ENCODE measurements at regions not wholly inside any gene's neighbourhood (a gene's known extent, or its start where the extent isn't known, plus 50 kb on each side); places are given as distances from the start of the nearest gene placed in this dataset.

GRCh38 chr18:62454527-62454926, 68.3 kb upstream of the ZCCHC2 start:
- peaks cover 15% of the 10 kb centered on the region for H3K4me1 Mint-ChIP-seq (ENCODE audit: low read depth)
- H3K9me3 Mint-ChIP-seq (ENCODE audit: low read depth), result no peaks in the 10 kb centered on the region
- H3K27ac Mint-ChIP-seq, result no peak overlapping the region
- H3K27me3 Mint-ChIP-seq, result no peaks in the 10 kb centered on the region
- TF ChIP-seq CTCF (IDR thresholded peaks at IDR 0.05; ENCODE audit: unreplicated experiment), result no peak
- H3K4me3 Mint-ChIP-seq (ENCODE audit: low read depth), result no peak overlapping the region
- no peak for DNase-seq (ENCODE audit: low spot score, unreplicated experiment)
- no peaks in the 10 kb centered on the region for H3K36me3 Mint-ChIP-seq (ENCODE audit: insufficient read depth)

GRCh38 chr18:62455222-62455621, 67.6 kb upstream of the ZCCHC2 start:
- no peak for TF ChIP-seq CTCF (IDR thresholded peaks at IDR 0.05; ENCODE audit: unreplicated experiment)

GRCh38 chr18:62457877-62458276, 64.9 kb upstream of the ZCCHC2 start:
- no peak for TF ChIP-seq CTCF (IDR thresholded peaks at IDR 0.05; ENCODE audit: unreplicated experiment)
- Mint-ChIP-seq H3K4me1 (ENCODE audit: low read depth) (peaks cover 6% of the 10 kb centered on the region), H3K27me3 (no peaks in the 10 kb centered on the region), H3K27ac (no peak overlapping the region), H3K4me3 (ENCODE audit: low read depth) (no peak overlapping the region), H3K9me3 (ENCODE audit: low read depth) (no peaks in the 10 kb centered on the region), H3K36me3 (ENCODE audit: insufficient read depth) (no peaks in the 10 kb centered on the region)
- no peak for DNase-seq (ENCODE audit: low spot score, unreplicated experiment)

More at GRCh38 chr18:62455222-62455621, 67.6 kb upstream of the ZCCHC2 start:
- Mint-ChIP-seq H3K27ac (no peak overlapping the region), H3K9me3 (ENCODE audit: low read depth) (no peaks in the 10 kb centered on the region), H3K4me1 (ENCODE audit: low read depth) (peaks cover 11% of the 10 kb centered on the region), H3K4me3 (ENCODE audit: low read depth) (no peak overlapping the region), H3K36me3 (ENCODE audit: insufficient read depth) (no peaks in the 10 kb centered on the region), H3K27me3 (no peaks in the 10 kb centered on the region)
- DNase-seq (ENCODE audit: low spot score, unreplicated experiment), result no peak

- Mint-ChIP-seq H3K36me3 (ENCODE audit: insufficient read depth) (no peaks in the 10 kb centered on the region), H3K27me3 (no peaks in the 10 kb centered on the region), H3K9me3 (ENCODE audit: low read depth) (no peaks in the 10 kb centered on the region), H3K4me1 (ENCODE audit: low read depth) (peaks cover 6% of the 10 kb centered on the region), H3K4me3 (ENCODE audit: low read depth) (no peak overlapping the region), H3K27ac (no peak overlapping the region)
- no peak for TF ChIP-seq CTCF (IDR thresholded peaks at IDR 0.05; ENCODE audit: unreplicated experiment)
- DNase-seq (ENCODE audit: low spot score, unreplicated experiment), result no peak
Observed at GRCh38 chr18:62458346-62458745, 64.5 kb upstream of the ZCCHC2 start.

GRCh38 chr18:62458868-62459716, 63.7 kb upstream of the ZCCHC2 start:
- no peaks in the 10 kb centered on the region for H3K27me3 Mint-ChIP-seq
- no peak overlapping the region for H3K4me3 Mint-ChIP-seq (ENCODE audit: low read depth)
- TF ChIP-seq CTCF (IDR thresholded peaks at IDR 0.05; ENCODE audit: unreplicated experiment), result no peak
- peaks cover 6% of the 10 kb centered on the region for H3K4me1 Mint-ChIP-seq (ENCODE audit: low read depth)
- H3K27ac Mint-ChIP-seq, result no peak overlapping the region
- peaks cover 3% of the 10 kb centered on the region for H3K9me3 Mint-ChIP-seq (ENCODE audit: low read depth)
- no peak for DNase-seq (ENCODE audit: low spot score, unreplicated experiment)
- no peaks in the 10 kb centered on the region for H3K36me3 Mint-ChIP-seq (ENCODE audit: insufficient read depth)
